ENCODE measurements at regions not wholly inside any gene's neighbourhood (a gene's known extent, or its start where the extent isn't known, plus 50 kb on each side); places are given as distances from the start of the nearest gene placed in this dataset.
A peak's percentile ranks its signal among the peaks of the same experiment; 100 is the strongest.

DNA sequence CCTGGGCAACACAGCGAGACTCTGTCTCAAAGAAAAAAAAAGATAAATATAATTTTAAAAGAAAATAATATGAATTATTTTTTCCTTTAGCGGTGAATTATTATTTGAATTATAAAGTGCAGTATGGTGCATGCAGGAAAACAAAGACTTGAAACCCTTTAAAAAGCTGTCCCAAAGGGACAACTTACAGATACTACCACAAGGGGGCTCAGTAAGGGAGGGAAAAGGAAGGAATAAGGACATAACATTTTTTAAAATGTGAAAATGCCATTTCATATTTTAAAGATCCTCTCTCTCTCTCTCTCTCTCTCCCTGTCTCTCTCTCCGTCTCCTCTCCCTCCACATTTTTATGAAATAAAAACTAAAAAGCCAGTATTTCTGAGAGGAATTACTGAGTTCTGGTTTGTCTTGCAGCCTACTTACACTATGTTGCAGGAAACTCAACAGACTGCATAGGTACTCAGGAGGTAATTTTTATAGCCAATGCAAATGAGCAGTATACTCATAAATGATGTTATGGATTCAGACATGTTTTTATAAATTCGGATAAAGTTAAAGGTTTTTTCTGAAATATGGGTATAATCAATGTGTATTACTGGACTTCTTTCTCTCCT lies 455.0 kb upstream of the GJE1 start:
- peak; percentile 36 for DNase-seq (ENCODE audit: low spot score)

DNA sequence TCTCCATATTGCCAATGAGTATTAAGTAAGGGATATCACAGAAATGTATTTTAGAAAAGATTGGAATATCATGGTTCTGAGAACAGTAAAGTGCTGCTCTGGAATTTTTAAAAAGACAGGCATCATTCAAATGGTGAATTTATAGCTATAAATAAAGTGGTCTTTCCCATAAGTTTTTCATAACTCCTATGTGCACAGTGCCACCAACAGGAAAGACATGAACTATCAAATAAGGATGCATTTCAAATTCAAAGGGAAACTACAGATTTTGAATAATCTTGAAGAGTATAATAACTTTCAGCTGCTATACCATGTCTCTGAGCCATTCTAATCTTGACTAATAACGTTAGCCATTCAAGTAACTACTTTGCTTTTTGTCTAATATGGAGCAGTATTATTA lies 456.8 kb upstream of the GJE1 start:
- peak; percentile 22 for DNase-seq (ENCODE audit: low spot score)

DNA sequence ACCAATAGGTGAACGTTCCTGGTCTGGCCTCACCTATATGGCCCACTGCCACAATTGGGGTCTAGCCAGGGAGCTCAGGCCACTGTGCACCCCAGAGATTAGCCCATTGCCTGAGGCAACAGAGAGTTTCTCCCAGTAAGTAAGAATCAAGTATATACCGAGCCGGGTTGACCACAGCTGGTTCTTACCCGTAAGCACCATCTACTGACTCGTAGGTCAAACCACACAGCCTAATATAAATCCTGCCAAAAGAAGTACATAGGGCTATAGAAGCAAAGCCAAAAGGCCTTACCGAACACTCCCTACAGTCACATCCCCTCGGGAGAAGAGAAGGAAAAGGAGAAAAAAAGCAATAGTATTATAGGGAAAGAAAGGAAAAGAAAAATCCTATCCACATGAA lies 463.6 kb upstream of the GJE1 start:
- DNase-seq (ENCODE audit: low spot score): no peak

GRCh38 chr6:141667580-141668309 lies 465.0 kb upstream of the GJE1 start:
- DNase-seq (ENCODE audit: low spot score): peak; percentile 32

- DNase-seq (ENCODE audit: low spot score): no peak
Observed at GRCh38 chr6:141666187-141666586, 466.5 kb upstream of the GJE1 start.

DNA sequence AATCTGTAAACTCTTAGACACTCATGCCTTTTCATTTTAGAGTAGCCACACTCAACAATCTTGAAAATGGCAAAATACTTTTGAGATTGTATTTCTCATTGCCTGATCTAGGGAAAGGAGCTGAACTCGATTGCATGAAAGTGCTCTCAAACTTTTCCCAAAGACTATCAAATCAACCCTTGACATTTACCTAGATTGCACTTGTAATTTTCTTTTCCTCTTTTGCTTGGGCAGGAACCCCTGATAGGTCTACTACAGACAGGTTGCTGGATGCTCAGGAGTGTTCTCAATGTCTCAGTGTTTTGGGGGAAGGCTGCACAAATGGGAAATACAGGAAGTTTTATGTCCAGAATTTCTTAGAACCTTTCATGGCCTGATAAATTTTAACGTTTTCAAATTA lies 468.0 kb upstream of the GJE1 start:
- no peak for DNase-seq (ENCODE audit: low spot score)

DNA sequence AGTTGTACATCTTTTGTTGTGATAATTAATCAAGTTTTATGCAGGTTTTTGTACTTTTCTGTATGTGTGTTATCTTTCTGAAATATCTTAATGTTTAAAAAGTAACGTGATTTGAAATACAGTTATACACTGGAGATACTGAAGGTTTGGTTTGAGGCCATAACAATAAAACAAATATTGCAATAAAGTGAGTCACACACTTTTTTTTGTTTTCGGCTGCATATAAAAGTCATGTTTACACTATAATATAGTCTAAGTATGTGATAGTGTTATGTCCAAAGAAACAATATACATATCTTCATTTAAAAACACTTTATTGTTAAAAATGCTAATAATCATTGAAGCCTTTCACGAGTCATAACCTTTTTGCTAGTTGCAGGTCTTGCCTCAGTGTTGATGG lies 473.1 kb upstream of the GJE1 start:
- DNase-seq (ENCODE audit: low spot score): no peak

- DNase-seq (ENCODE audit: low spot score): no peak
Observed at GRCh38 chr6:141658696-141659095, 474.0 kb upstream of the GJE1 start.

DNA sequence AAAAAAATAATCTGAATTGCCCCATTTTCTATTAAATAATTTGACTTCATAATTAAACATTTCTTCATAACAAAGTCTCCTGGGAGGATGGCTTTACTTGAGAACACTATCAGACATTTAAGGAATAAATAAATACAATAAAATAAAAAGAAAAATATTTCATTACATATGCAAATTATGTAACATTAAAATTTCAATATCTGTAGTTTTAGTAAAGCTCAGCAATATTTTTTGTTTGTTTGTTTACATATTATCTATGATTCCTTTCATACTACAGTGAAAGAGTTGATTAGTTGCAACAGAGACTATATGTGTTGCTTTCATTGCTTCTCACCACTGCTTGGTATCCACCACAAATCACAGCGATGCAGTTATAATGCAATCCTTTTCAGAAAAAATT lies 474.9 kb upstream of the GJE1 start:
- DNase-seq (ENCODE audit: low spot score): no peak

DNA sequence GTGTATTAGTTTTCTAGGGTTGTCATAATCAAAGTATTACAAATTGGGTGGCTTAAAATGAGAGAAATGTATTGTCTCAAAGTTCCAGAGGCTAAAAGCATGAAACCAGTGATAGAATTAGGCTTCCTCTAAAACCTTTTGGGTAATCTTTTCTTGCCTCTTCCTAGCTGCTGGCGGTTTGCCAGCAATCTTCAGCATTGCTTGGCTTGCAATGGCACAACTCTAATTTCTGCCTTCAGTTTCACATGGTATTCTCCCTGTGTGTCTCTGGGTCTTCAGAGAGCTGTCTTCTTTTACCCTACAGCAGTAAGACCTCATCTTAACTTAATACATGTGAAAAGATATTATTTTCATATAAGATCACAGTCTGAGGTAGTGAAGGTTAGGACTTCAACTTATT lies 479.1 kb upstream of the GJE1 start:
- no peak for DNase-seq (ENCODE audit: low spot score)

GRCh38 chr6:141641951-141642350 lies 490.8 kb upstream of the GJE1 start:
- DNase-seq (ENCODE audit: low spot score): no peak

DNA sequence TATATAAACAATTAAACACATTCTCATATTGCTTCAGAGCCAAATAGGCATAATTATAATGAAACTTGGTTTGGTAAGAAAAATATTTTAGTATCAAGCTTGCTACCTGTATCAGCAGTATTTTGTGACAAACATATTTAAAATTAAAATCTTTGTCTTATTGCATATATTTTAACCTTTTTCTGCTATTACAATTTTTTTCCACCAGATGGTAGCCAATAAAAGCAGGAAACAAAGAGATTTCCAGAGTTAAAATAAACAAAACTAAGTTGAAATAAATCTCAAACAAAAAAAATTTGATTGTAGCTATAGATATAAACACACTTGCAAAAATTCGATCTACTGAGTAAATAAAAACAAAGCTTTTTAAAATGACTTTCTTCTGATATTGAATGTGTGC lies 491.3 kb upstream of the GJE1 start:
- no peak for DNase-seq (ENCODE audit: low spot score)

DNA sequence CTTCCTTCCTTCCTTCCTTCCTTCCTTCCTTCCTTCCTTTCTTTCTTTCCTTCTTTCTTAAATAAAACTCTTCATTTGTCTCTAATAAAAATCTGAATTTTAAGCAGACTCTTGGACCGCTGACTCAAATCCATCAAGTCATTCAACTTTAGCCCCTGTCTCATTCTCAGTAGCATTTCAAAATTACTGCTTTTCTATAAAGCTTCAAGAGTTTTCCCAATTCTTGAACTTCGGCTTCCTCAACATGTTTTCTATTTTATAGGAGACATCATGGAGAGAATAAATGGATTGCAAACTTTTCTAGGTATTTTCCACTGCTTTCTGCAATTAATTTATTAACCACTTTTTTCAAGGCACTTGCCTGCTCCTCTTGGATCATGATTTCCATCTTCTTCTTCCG lies 497.1 kb upstream of the GJE1 start:
- DNase-seq (ENCODE audit: low spot score): no peak

GRCh38 chr6:141634269-141634668 lies 498.5 kb upstream of the GJE1 start:
- DNase-seq (ENCODE audit: low spot score): no peak

GRCh38 chr6:141624301-141624700 lies 508.4 kb upstream of the GJE1 start:
- no peak for DNase-seq (ENCODE audit: low spot score)

GRCh38 chr6:141618180-141618581 lies 514.5 kb upstream of the GJE1 start:
- no peak for DNase-seq (ENCODE audit: low spot score)

- DNase-seq (ENCODE audit: low spot score): no peak
Observed at GRCh38 chr6:141610741-141611140, 522.0 kb upstream of the GJE1 start.

DNA sequence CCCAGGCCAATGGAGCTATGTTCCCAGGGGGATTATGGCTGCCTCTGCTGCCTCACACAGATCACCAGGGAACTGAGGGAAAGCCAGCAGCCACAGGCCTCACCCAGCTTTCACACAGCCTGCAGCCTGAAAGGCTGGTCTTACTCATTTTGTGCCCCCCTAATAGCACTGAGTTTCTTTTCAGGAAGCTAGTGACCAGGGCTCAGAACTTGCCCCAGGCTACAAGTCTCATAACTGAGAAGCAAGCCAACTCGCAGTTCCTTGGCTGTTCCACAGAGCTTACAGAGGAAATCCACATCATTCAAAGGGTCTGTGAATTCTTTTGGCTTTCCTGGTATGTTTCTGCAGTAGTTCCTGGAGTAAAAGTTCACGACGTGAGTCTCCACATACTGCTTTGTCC lies 524.8 kb upstream of the GJE1 start:
- DNase-seq (ENCODE audit: low spot score): no peak

GRCh38 chr6:141598487-141598886 lies 534.2 kb upstream of the GJE1 start:
- no peak for DNase-seq (ENCODE audit: low spot score)

DNA sequence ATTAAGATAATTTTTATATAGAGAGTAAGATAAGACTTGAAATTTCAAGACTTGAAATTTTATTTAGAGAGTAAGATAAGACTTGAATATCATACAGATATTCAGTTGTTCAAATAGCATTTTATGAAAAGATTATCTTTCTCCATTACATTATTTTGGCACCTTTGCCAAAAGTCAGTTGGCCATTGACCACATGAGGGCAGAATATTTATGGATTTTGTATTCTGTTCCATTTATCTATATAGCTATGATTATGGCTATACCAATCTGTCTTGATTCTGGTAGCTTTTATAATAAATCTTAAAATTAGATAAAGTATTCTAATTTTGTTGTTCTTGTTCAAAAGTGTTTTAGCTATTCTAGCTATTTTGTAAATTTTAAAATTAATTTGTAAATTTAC lies 537.9 kb upstream of the GJE1 start:
- DNase-seq (ENCODE audit: low spot score): no peak

DNA sequence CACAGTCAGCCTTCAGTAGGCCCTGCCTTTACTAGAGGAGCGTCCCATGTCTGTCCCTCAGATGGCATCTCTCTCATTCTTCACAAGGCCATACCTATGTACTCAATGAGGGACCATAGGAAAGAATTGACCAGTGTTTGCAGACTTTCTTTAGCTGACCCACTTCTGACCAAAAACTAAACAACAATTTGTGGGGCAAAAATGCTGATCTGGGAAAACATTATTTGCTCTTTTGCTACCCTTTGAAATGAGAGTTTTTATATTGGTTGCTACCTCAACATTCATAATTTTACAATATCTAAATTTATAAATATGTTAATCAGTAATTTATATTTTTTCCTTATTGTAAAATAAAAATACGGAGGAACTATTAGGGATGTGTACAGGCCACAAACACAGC lies 539.4 kb upstream of the GJE1 start:
- DNase-seq (ENCODE audit: low spot score): no peak

GRCh38 chr6:141587482-141588266 lies 545.1 kb upstream of the GJE1 start:
- DNase-seq (ENCODE audit: low spot score): peak; percentile 75

- no peak for DNase-seq (ENCODE audit: low spot score)
Observed at GRCh38 chr6:141580988-141581552, 551.7 kb upstream of the GJE1 start.

Measured in umbilical cord (tissue), 1 donor.